Fibroblast of skin of abdomen (primary cell): ENCODE measurements at regions not wholly inside any gene's neighbourhood (a gene's known extent, or its start where the extent isn't known, plus 50 kb on each side); places are given as distances from the start of the nearest gene placed in this dataset.
A peak's percentile ranks its signal among the peaks of the same experiment; 100 is the strongest.

Experiments used
- DNase-seq: peaks from one replicate; pipeline ENCODE4 v3.0.0-alpha.2; 2013

- no peak for DNase-seq
Measured at GRCh38 chr1:218827486-218827885, 346.2 kb upstream of the LYPLAL1 start.

GRCh38 chr1:218828125-218828650, 345.5 kb upstream of the LYPLAL1 start:
- no peak for DNase-seq

DNA sequence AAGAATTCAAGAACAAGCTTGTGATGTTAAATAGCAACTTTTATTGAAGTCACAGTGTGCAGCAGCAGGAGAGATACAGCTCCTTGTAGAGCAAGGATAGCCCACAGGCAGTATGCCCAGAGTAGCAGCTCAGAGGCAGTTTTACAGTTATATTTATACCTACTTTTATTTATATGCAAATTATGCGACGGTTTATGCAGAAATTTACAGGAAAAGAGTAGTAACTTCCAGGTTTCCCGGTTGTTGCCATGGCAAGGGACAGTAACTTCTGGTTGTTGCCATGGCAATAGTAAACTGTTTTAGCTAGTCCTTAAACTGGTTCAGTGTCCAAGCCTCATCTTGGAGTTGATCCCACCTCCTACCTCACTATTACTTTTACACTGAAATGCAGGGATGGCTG, 344.6 kb upstream of the LYPLAL1 start:
- DNase-seq, result no peak

- DNase-seq, result no peak
Measured at GRCh38 chr1:218835609-218836008, 338.1 kb upstream of the LYPLAL1 start.

DNA sequence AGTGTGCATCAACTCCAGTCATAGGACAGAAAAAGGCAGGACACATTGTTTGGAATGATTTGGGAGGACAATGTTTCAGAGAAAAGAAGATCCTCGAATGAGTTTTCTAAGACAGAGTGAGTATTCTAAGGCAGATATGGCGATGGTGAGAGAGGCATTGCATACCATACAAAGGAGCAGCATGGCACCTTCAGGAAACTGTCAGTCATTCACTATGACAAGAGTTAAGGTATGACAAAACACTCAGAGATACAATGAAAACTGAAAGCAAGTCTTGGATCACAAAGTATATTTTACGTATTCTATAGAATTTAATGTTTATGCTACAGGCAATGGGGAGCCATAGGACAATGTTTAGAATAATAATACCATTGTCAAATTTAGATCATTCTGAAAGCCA, 337.4 kb upstream of the LYPLAL1 start:
- DNase-seq, result no peak

- DNase-seq, result no peak
Measured at GRCh38 chr1:218837051-218837450, 336.6 kb upstream of the LYPLAL1 start.

DNA sequence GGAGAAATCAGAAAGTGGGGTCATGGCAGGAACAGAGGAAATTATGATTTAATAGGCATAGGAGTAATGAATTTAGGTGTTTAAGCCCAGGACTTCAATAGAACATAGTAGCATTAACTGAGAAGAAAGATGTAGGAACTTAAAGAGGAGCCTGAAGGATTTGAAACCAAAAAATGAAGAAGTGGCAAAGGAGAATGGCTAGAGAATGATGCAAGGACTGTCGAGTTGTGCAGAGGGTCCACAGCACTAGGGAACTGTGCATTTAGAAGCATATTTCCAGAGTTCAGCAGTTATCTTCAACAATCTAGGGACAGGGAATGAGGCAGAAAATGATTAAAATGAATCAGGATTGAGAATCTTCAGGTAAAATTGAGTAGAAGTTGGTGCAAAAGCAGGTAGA, 328.1 kb upstream of the LYPLAL1 start:
- no peak for DNase-seq

GRCh38 chr1:218846181-218846580, 327.5 kb upstream of the LYPLAL1 start:
- no peak for DNase-seq

DNA sequence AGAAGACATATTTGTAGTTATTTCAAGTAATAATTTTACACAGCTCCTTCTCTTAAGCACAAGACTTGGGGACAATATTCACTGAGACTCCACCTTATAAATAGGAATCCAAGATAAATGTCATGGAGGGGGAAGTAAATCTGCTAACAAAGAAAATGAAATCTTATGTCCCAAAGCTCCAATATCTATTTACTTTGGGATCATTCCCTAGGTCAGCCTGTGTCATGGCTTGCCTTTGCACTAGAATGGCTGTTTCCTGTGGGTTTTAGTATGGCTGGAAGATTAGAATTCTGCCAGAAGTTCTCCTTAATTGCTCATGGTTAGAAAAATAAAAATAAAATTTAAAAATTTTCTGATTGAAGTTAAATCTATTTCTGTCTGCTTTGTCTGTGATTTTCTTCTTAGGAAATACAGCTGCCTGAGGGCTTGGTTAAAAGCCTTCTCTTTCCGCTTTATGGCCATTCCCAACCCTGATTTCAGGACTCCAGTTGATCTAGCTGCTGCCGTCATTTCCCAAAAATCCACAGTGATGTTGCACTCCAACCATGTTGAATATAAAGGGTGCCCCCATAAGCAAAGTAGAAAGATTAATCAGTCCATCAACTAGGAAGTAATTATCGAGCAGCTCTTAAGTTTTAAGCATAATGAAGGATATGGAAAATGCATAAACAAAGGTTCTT, 326.4 kb upstream of the LYPLAL1 start:
- no peak for DNase-seq

DNA sequence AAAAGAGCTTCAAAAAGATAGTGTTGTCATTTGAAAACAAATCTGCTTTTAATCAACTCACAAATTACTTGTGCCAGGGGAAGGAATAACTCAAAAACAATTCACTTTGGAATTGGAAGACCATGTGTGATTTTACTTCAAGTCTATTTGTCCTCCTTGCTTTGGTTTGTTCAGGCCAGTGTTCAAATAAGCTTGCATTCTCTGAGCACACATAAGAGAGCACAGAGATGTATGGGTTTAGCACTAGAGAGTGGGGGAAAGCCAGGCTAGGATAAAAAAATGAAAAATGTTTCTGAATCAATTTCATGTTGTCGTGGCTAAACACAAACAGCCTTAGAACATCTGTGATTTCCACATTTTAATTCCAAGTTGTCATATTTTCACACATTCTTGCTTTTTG, 325.7 kb upstream of the LYPLAL1 start:
- no peak for DNase-seq

GRCh38 chr1:218850367-218850766, 323.3 kb upstream of the LYPLAL1 start:
- DNase-seq, result peak; percentile 2

DNA sequence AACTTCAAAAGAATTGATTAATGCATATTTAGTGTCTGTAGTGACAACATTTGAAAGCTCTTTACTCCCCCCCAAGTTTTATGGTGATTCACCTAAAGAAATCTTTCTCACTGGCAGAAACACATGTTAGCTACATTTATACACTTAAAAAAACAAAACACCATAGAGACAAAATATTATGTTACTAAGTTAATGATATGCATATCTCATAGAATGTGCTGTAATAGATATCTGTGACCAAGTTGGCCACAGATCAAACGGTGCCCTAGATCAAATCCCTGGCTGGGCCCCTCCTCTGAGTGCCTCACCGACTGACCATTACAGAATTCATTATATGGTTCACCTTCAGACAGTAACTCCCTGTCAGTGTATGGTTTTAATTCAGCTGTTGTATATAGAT, 322.1 kb upstream of the LYPLAL1 start:
- DNase-seq, result peak; percentile 41

- DNase-seq, result peak; percentile 4
Measured at GRCh38 chr1:218852527-218852926, 321.2 kb upstream of the LYPLAL1 start.

DNA sequence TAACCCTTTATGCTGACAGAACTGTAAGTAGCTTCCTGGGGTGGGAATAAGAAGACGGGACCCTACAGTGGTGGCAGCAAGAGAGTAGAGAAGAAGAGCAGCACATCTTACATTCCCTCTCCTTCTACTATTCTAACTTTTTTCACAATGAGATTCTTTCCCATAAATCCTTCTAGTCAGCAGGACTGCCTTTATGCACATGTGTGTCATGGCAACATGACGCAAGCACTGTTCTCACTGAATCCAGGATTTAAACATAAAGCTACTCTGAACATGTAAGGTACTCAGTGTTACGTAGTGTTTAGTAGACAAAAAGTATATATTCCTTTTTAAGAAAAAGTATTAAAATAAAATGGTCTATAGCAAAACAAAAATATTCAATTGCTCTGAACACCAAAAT, 309.7 kb upstream of the LYPLAL1 start:
- DNase-seq, result peak; percentile 30

DNA sequence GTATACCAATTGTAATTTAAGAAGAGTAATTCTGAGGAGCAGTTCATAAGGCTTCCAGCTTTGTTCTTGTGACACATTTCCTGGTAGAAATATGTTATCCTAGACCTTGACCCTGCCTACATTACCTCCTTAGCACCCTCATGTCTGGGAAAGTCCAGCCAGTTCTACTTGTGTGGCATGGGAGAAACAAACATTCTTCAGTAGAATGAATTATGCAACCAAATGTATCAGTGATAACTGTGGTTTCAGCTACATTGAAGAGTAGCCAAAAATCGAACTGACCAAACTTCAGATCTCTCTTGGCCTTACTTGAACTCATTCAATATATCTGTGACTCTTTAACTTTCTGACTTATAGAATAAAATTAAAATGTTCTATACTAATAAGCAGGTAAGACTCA, 308.1 kb upstream of the LYPLAL1 start:
- DNase-seq, result peak; percentile 32

- no peak for DNase-seq
Measured at GRCh38 chr1:218866507-218866906, 307.2 kb upstream of the LYPLAL1 start.

- no peak for DNase-seq
Measured at GRCh38 chr1:218867066-218867465, 306.6 kb upstream of the LYPLAL1 start.

- DNase-seq, result no peak
Measured at GRCh38 chr1:218867941-218868626, 305.6 kb upstream of the LYPLAL1 start.

DNA sequence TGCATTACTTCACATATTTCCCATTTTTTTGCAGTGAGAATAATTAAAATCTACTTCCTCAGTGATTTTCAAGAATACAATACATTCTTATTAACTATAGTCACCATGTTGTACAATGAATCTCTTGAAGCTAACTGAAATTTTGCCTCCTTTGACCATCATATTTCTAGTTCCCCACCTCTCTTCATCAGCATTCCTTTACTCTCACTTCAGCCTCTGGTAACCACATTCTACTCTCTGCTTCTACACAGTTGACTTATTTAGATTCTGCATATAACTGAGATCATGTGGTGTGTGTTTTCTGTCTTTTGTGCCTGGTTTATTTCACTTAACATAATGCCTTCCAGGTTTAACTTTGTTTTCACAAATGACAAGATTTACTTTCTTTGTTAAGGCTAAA, 304.4 kb upstream of the LYPLAL1 start:
- DNase-seq, result peak; percentile 57

DNA sequence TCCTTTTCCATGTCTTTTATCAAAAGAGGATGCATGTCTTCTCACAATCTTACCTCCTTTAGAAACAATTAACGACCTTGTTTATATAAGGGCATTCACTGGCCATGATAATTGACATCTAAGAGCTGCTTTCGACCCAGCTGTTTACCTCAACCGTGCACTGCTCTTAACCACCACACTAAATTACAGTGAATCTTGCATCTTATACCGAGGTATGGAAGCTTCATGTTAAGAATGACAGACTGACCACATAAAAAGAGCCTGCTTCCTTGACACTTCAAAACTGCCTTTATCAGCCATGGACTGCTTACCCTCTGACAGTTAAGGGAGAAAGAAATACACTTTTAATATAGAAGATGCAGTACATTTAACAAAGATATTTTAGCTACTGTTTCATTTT, 301.7 kb upstream of the LYPLAL1 start:
- no peak for DNase-seq

DNA sequence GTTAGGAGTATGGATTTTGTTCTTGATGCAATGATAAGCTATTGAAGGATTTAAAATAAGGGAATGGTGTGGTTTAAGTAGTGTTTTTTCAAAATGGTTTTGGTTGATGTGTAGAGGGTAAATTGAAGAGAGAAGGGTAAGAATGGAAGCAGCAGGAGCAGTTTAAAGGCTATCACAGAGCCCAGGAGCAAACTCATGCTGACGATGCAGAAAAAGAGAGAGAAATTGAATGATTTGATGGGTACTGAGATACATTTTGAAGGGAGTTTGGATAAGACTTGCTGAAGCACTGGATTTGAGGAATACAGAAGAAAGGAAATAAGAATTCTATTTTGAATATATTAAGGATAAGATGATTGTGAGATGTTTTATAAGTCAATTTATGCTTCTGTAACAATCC, 300.8 kb upstream of the LYPLAL1 start:
- no peak for DNase-seq

DNA sequence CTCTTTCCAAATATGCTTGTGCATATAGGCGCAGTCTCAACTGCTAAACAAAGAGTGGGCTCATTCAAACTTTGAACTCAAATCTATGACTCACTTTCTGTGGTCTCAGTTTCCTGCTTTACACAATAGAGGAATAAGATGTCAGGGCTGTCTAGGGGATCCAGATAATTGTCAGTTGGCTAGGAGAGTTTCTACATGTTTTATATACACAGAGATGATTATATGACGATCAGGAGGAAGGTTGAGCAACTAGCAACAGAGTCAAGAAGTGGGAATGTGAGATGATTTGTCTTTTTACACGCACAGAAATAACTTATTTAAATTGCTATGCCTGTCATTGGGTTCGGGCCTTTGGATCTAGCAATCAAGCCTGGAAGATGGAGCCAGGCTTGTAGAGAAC, 299.4 kb upstream of the LYPLAL1 start:
- peak; percentile 86 for DNase-seq

DNA sequence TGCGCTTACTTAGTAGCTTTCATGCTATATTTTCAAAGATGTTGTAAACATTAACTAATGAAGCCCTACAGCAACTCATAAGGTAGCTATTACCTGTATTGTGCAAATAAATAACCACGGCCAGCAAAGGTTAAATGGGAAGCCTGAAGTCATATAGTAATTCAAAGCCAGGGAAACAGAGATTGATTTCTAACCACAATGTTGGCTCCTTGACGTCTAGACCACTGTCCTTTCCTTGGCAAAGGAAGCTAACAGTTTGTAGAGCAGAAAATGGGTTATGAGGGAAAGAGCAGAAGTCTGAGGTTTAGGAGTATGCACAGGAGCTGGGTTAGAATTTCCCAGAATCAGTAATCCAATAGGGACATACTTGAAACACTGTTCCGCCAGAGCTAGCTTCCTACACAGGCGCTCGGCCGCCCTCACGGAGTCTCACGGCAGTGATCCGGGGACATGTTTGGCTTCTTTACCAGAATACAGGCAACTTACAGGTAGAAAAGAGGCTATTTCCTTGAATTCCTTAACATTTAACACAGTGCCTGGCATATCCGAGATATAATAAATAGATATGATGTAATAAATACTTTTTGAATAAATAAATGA, 298.8 kb upstream of the LYPLAL1 start:
- DNase-seq, result no peak

GRCh38 chr1:218878369-218878768, 295.3 kb upstream of the LYPLAL1 start:
- DNase-seq, result peak; percentile 31
